ENCODE measurements at regions not wholly inside any gene's neighbourhood (a gene's known extent, or its start where the extent isn't known, plus 50 kb on each side); places are given as distances from the start of the nearest gene placed in this dataset.

GRCh38 chr9:30996761-30997160 is 1387.7 kb upstream of the ACO1 start:
- in situ Hi-C loops (cut with MboI), result no loop called here
- H3K4me2 ChIP-seq (ENCODE audit: insufficient read depth, low read length), result no peak overlapping the region

DNA sequence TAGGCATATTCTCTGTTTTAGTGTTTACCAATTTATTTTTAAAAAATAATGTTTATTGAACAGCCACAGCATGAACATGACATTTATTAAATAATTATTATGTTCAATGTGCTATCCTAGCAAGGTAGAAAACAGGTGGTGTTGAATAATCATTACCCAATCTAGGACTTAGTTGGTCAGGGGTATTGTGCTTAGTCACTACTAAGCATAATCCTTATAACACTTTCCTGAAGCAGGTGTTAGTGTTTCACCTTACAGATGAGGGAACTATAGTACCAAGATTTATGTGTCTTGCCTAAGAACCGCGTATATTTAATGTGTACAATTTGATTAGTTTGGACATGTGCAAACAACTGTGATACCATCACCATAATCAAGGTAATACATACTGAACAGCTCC is 1387.2 kb upstream of the ACO1 start:
- H3K9me1 ChIP-seq (ENCODE audit: control insufficient read depth, insufficient read depth, low read length), result no peaks in the 10 kb centered on the region
- H3K27me3 ChIP-seq (ENCODE audit: control insufficient read depth in 2 of 2, insufficient read depth in 2 of 2, low read length in 2 of 2), result no peaks in the 10 kb centered on the region
- CTCF ChIA-PET (ENCODE audit: low intra/inter-chr PET ratio), result no interaction called here
- no peaks in the 10 kb centered on the region for H3K36me3 ChIP-seq (ENCODE audit: control insufficient read depth, insufficient read depth, low read length)
- no CpG with 5 or more reads among the region's 2 CpGs for WGBS (ENCODE audit: insufficient coverage, low coverage, missing lambda C conversion rate)
- TF ChIP-seq ZNF282 (CRISPR knock-in tag; IDR thresholded peaks at IDR 0.05) (no peak), U2AF2 (optimal IDR thresholded peaks at IDR 0.05; ENCODE audit: low read depth, low read length) (no peak)
- POLR2A ChIA-PET, result no interaction called here
- in situ Hi-C loops (cut with MboI) (no loop called here), intact Hi-C loops (cut with micrococcal nuclease) (no loop called here)
- no peaks in the 10 kb centered on the region for H3K9me3 ChIP-seq (replicated peaks; ENCODE audit: control insufficient read depth, insufficient read depth, low read depth, low read length)
- H3K9ac ChIP-seq (ENCODE audit: insufficient read depth in 1 of 2, low read depth in 2 of 2, low read length in 2 of 2), result no peak overlapping the region
- H3K4me1 ChIP-seq (replicated peaks in 1 of 2; ENCODE audit: control insufficient read depth in 2 of 2, insufficient read depth in 2 of 2, low read length in 2 of 2), result no peaks in the 10 kb centered on the region
- H3K4me2 ChIP-seq (ENCODE audit: insufficient read depth, low read length), result no peak overlapping the region
- no peak for DNase-seq (ENCODE audit: extremely low read depth in 1 of 4, low spot score in 3 of 4)
- FAIRE-seq, result no peak
- H2AFZ ChIP-seq (ENCODE audit: low read depth, low read length), result no peak overlapping the region
- H3K27ac ChIP-seq (ENCODE audit: extremely low read depth, low read depth, low read length), result no peak overlapping the region
- H3K79me2 ChIP-seq (ENCODE audit: control insufficient read depth, insufficient read depth, low read length), result no peaks in the 10 kb centered on the region
- no peak for ATAC-seq
- BruUV-seq (replicated peaks), result no TSS peak
- no peaks in the 10 kb centered on the region for H4K20me1 ChIP-seq (replicated peaks; ENCODE audit: control insufficient read depth, insufficient read depth, low read length)
- no peak overlapping the region for H3K4me3 ChIP-seq

More at GRCh38 chr9:30996761-30997160, 1387.7 kb upstream of the ACO1 start:
- H2AFZ ChIP-seq (ENCODE audit: low read depth, low read length), result no peak overlapping the region
- ATAC-seq (no peak), FAIRE-seq (no peak), DNase-seq (ENCODE audit: extremely low read depth in 1 of 4, low spot score in 3 of 4) (no peak)
- no TSS peak for BruUV-seq (replicated peaks)
- H3K9me1 ChIP-seq (ENCODE audit: control insufficient read depth, insufficient read depth, low read length), result no peaks in the 10 kb centered on the region
- POLR2A ChIA-PET, result no interaction called here
- no peaks in the 10 kb centered on the region for H3K27me3 ChIP-seq (ENCODE audit: control insufficient read depth in 2 of 2, insufficient read depth in 2 of 2, low read length in 2 of 2)
- H4K20me1 ChIP-seq (replicated peaks; ENCODE audit: control insufficient read depth, insufficient read depth, low read length), result no peaks in the 10 kb centered on the region
- intact Hi-C loops (cut with micrococcal nuclease), result no loop called here
- no peaks in the 10 kb centered on the region for H3K36me3 ChIP-seq (ENCODE audit: control insufficient read depth, insufficient read depth, low read length)
- no peak overlapping the region for H3K9ac ChIP-seq (ENCODE audit: insufficient read depth in 1 of 2, low read depth in 2 of 2, low read length in 2 of 2)
- CTCF ChIA-PET (ENCODE audit: low intra/inter-chr PET ratio), result no interaction called here
- TF ChIP-seq MCM2 (IDR thresholded peaks at IDR 0.05; ENCODE audit: low read depth), result no peak
- TF ChIP-seq NR0B1 (IDR thresholded peaks at IDR 0.05; ENCODE audit: partially characterized antibody), result no peak
- no peak for TF ChIP-seq JUND (IDR thresholded peaks at IDR 0.05; ENCODE audit: borderline replicate concordance, low read depth, low read length)
- TF ChIP-seq JUND (tag; IDR thresholded peaks at IDR 0.05; ENCODE audit: borderline replicate concordance, low read depth, low read length), result no peak
- TF ChIP-seq ZNF785 (CRISPR knock-in tag; IDR thresholded peaks at IDR 0.05), result no peak
- TF ChIP-seq KLF6 (CRISPR knock-in tag; IDR thresholded peaks at IDR 0.05; ENCODE audit: borderline replicate concordance), result no peak
- no peak for TF ChIP-seq MED1 (CRISPR knock-in tag; IDR thresholded peaks at IDR 0.05; ENCODE audit: borderline replicate concordance)
- no peak for TF ChIP-seq BCOR (IDR thresholded peaks at IDR 0.05)
- WGBS (ENCODE audit: insufficient coverage, low coverage, missing lambda C conversion rate), result no CpG with 5 or more reads among the region's 1 CpG
- H3K27ac ChIP-seq (ENCODE audit: extremely low read depth, low read depth, low read length), result no peak overlapping the region
- no peaks in the 10 kb centered on the region for H3K4me1 ChIP-seq (replicated peaks in 1 of 2; ENCODE audit: control insufficient read depth in 2 of 2, insufficient read depth in 2 of 2, low read length in 2 of 2)
- no peaks in the 10 kb centered on the region for H3K79me2 ChIP-seq (ENCODE audit: control insufficient read depth, insufficient read depth, low read length)
- H3K4me3 ChIP-seq, result no peak overlapping the region
- H3K9me3 ChIP-seq (replicated peaks; ENCODE audit: control insufficient read depth, insufficient read depth, low read depth, low read length), result no peaks in the 10 kb centered on the region

All from K562 (cell line).